ENCODE measurements at regions not wholly inside any gene's neighbourhood (a gene's known extent, or its start where the extent isn't known, plus 50 kb on each side); places are given as distances from the start of the nearest gene placed in this dataset.

- no peak for TF ChIP-seq EZH2 (IDR thresholded peaks at IDR 0.05; ENCODE audit: low read depth)
- TF ChIP-seq CTCF (conservative IDR thresholded peaks at IDR 0.05), result no peak
Measured at GRCh38 chr3:194851254-194851653, 165.6 kb downstream of the FAM43A start.
